CD4-positive, alpha-beta T cell treated with Interleukin-6 at 100 ng/mL for 8 hours (primary cell): ENCODE measurements at regions not wholly inside any gene's neighbourhood (a gene's known extent, or its start where the extent isn't known, plus 50 kb on each side); places are given as distances from the start of the nearest gene placed in this dataset.

Experiments
- DNase-seq: peaks from one replicate; pipeline ENCODE4 v3.0.0-alpha.2; 2020; ENCODE audit warnings: mixed read lengths, low spot score

GRCh38 chr1:184919892-184920291 is 54.4 kb downstream of the NIBAN1 start:
- no peak for DNase-seq

GRCh38 chr1:184915463-184916090 is 58.7 kb downstream of the NIBAN1 start:
- DNase-seq, result no peak

GRCh38 chr1:184914149-184914548 is 60.2 kb downstream of the NIBAN1 start:
- no peak for DNase-seq

- DNase-seq, result no peak
These were observed 61.9 kb downstream of the NIBAN1 start for GRCh38 chr1:184912392-184912791.

GRCh38 chr1:184911830-184912229 is 62.5 kb downstream of the NIBAN1 start:
- no peak for DNase-seq

- no peak for DNase-seq
These were observed 63.1 kb downstream of the NIBAN1 start for GRCh38 chr1:184911103-184911745.

- DNase-seq, result no peak
These were observed 63.6 kb downstream of the NIBAN1 start for GRCh38 chr1:184910691-184911091.

GRCh38 chr1:184910005-184910404 is 64.3 kb downstream of the NIBAN1 start:
- no peak for DNase-seq

GRCh38 chr1:184909019-184909418 is 65.3 kb downstream of the NIBAN1 start:
- DNase-seq, result no peak

GRCh38 chr1:184908506-184908905 is 65.8 kb downstream of the NIBAN1 start:
- DNase-seq, result no peak

GRCh38 chr1:184907500-184907899 is 66.8 kb downstream of the NIBAN1 start:
- no peak for DNase-seq

- DNase-seq, result no peak
These were observed 67.5 kb downstream of the NIBAN1 start for GRCh38 chr1:184906761-184907160.

- no peak for DNase-seq
These were observed 68.5 kb downstream of the NIBAN1 start for GRCh38 chr1:184905601-184906322.

- no peak for DNase-seq
These were observed 71.1 kb downstream of the NIBAN1 start for GRCh38 chr1:184903111-184903692.

- DNase-seq, result no peak
These were observed 73.8 kb downstream of the NIBAN1 start for GRCh38 chr1:184900507-184900906.

GRCh38 chr1:184896000-184896399 is 78.3 kb downstream of the NIBAN1 start:
- no peak for DNase-seq

- no peak for DNase-seq
These were observed 79.2 kb downstream of the NIBAN1 start for GRCh38 chr1:184895086-184895485.

GRCh38 chr1:184893695-184894094 is 80.6 kb downstream of the NIBAN1 start:
- DNase-seq, result no peak

GRCh38 chr1:184892116-184892515 is 82.2 kb downstream of the NIBAN1 start:
- DNase-seq, result peak; percentile 44

GRCh38 chr1:184891440-184891839 is 82.9 kb downstream of the NIBAN1 start:
- DNase-seq, result no peak

GRCh38 chr1:184890539-184890973 is 83.8 kb downstream of the NIBAN1 start:
- DNase-seq, result peak; percentile 65

- DNase-seq, result no peak
These were observed 84.4 kb downstream of the NIBAN1 start for GRCh38 chr1:184889902-184890301.

GRCh38 chr1:184889166-184889565 is 85.1 kb downstream of the NIBAN1 start:
- DNase-seq, result no peak
